Neural cell (in vitro differentiated cells): ENCODE measurements at regions not wholly inside any gene's neighbourhood (a gene's known extent, or its start where the extent isn't known, plus 50 kb on each side); places are given as distances from the start of the nearest gene placed in this dataset.

Experiments used
- EP300 ChIP-seq: fragments of 450-650 bp; conservative IDR thresholded peaks from 2 replicates; pipeline ENCODE4 v1.6.1; 2014; ENCODE audit warnings: antibody characterized with exemption, mild to moderate bottlenecking, moderate library complexity; ENCODE audit not compliant: poor library complexity, severe bottlenecking
- EZH2 ChIP-seq: fragments of 200-600, 300-800 bp; shearing (Covaris generic), sonication (generic); IDR thresholded peaks from 2 replicates; pipeline ENCODE4 v1.6.1; 2014; ENCODE audit warnings: antibody characterized with exemption, low read length, borderline replicate concordance, mild to moderate bottlenecking; ENCODE audit not compliant: insufficient read depth, poor library complexity, severe bottlenecking
- MXI1 ChIP-seq: fragments of 450-650 bp; conservative IDR thresholded peaks from 2 replicates; pipeline ENCODE4 v1.6.1; 2014; ENCODE audit warnings: antibody characterized with exemption, mild to moderate bottlenecking; ENCODE audit not compliant: poor library complexity, severe bottlenecking
- POLR2AphosphoS5 ChIP-seq: IDR thresholded peaks from 2 replicates; pipeline ENCODE4 v1.6.1; 2012
- RAD21 ChIP-seq: fragments of 450-650 bp; conservative IDR thresholded peaks from 2 replicates; pipeline ENCODE4 v1.6.1; 2014; ENCODE audit warnings: antibody characterized with exemption, mild to moderate bottlenecking, moderate library complexity
- SMC3 ChIP-seq: fragments of 450-650 bp; conservative IDR thresholded peaks from 2 replicates; pipeline ENCODE4 v1.6.1; 2014; ENCODE audit warnings: antibody characterized with exemption, mild to moderate bottlenecking, moderate library complexity; ENCODE audit not compliant: poor library complexity
- TAF1 ChIP-seq: IDR thresholded peaks from 2 replicates; pipeline ENCODE4 v1.6.1; 2012; ENCODE audit warnings: low read depth
- TF ChIP-seq, protein P1 (sequence below): fragments of 450-650 bp; IDR thresholded peaks from 2 replicates; pipeline ENCODE4 v1.5.1; 2014; ENCODE audit warnings: antibody characterized with exemption, mild to moderate bottlenecking, moderate library complexity; ENCODE audit not compliant: poor library complexity, severe bottlenecking
- TF ChIP-seq, protein P2 (sequence below): IDR thresholded peaks from 2 replicates; pipeline ENCODE4 v1.6.1; 2012; ENCODE audit warnings: borderline replicate concordance

DNA sequence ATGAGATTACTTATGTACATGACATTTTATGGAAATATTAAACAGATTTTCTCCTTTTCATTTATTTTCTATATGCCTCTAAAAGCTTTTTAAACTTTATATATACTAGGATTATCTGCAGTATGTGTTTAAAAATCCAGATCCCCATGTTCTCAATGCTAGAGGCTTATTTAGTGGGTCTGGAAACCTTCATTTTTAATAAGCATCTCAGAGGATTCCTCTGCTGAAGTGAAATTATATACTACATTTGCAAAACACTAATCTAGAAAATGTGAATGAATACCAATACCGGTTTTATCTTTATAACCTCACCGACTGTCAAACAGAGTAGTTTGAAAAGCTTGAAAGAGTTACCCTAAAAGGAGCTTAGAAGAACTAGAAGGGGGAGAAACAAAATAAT, 863.8 kb upstream of the ZWINT start:
- TF ChIP-seq, protein P1, sequence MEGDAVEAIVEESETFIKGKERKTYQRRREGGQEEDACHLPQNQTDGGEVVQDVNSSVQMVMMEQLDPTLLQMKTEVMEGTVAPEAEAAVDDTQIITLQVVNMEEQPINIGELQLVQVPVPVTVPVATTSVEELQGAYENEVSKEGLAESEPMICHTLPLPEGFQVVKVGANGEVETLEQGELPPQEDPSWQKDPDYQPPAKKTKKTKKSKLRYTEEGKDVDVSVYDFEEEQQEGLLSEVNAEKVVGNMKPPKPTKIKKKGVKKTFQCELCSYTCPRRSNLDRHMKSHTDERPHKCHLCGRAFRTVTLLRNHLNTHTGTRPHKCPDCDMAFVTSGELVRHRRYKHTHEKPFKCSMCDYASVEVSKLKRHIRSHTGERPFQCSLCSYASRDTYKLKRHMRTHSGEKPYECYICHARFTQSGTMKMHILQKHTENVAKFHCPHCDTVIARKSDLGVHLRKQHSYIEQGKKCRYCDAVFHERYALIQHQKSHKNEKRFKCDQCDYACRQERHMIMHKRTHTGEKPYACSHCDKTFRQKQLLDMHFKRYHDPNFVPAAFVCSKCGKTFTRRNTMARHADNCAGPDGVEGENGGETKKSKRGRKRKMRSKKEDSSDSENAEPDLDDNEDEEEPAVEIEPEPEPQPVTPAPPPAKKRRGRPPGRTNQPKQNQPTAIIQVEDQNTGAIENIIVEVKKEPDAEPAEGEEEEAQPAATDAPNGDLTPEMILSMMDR = no peak
- TF ChIP-seq EP300 (no peak), EZH2 (no peak), TAF1 (no peak), RAD21 (no peak), POLR2AphosphoS5 (no peak), MXI1 (no peak), SMC3 (no peak)
- TF ChIP-seq, protein P2, sequence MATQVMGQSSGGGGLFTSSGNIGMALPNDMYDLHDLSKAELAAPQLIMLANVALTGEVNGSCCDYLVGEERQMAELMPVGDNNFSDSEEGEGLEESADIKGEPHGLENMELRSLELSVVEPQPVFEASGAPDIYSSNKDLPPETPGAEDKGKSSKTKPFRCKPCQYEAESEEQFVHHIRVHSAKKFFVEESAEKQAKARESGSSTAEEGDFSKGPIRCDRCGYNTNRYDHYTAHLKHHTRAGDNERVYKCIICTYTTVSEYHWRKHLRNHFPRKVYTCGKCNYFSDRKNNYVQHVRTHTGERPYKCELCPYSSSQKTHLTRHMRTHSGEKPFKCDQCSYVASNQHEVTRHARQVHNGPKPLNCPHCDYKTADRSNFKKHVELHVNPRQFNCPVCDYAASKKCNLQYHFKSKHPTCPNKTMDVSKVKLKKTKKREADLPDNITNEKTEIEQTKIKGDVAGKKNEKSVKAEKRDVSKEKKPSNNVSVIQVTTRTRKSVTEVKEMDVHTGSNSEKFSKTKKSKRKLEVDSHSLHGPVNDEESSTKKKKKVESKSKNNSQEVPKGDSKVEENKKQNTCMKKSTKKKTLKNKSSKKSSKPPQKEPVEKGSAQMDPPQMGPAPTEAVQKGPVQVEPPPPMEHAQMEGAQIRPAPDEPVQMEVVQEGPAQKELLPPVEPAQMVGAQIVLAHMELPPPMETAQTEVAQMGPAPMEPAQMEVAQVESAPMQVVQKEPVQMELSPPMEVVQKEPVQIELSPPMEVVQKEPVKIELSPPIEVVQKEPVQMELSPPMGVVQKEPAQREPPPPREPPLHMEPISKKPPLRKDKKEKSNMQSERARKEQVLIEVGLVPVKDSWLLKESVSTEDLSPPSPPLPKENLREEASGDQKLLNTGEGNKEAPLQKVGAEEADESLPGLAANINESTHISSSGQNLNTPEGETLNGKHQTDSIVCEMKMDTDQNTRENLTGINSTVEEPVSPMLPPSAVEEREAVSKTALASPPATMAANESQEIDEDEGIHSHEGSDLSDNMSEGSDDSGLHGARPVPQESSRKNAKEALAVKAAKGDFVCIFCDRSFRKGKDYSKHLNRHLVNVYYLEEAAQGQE = no peak
